Middle frontal gyrus (tissue), 1 donor: ENCODE measurements at regions not wholly inside any gene's neighbourhood (a gene's known extent, or its start where the extent isn't known, plus 50 kb on each side); places are given as distances from the start of the nearest gene placed in this dataset.

Experiments
- DNase-seq: peaks from one replicate; pipeline ENCODE4 v3.0.0-alpha.2; 2015; ENCODE audit warnings: low spot score; ENCODE audit errors: extremely low spot score

DNA sequence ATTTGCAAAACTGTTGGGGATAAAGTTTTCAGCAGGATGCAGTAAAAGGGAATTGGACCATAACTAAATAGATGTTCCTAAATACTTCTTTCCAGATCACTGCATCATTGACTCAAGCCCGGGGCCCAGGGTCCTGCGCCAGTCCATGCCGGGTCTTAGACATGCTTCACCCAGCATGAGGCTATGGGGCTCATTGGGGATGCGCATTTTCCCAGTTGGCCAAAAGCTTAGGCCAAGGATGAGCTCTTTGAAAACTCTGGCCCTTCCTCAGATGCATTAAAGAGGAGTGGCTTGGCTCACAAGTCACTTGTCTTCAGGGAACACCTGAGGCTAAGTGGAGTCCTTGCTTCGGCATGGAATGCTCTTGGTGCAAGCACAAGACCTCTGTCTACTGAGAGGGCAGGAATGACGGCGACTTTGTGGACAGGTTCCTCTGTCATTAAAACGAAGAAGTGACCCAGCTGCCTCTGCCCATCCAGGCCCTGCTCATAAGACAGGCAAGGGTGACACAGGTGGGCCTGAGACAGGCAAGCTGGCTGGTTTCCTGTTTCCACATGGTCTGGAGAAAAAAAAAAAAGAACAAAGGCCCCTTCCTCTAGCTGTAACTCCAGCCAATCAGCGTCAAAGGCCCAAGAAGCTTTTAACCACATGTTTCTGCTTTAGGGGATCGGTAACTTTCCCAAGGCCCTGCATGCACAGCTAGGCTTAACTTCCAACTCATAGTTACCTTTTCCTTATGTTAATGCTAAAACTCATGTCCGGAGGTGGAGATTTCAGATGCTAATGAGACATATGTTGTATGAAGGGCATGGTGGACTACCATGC, 81.4 kb upstream of the CDH4 start:
- DNase-seq, result no peak

DNA sequence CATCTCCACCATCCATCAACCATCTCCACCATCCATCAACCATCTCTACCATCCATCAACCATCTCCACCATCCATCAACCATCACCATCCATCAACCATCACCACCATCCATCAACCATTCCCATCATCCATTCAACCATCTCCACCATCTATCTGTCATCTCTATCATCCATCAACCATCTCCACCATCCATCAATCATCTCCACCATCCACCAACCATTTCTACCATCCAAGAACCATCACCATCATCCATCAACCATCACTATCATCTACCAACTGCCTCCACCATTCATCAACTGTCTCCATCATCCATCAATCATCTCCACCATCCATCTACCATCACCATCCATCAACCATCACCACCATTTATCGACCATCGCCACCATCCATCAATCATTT, 78.8 kb upstream of the CDH4 start:
- no peak for DNase-seq

DNA sequence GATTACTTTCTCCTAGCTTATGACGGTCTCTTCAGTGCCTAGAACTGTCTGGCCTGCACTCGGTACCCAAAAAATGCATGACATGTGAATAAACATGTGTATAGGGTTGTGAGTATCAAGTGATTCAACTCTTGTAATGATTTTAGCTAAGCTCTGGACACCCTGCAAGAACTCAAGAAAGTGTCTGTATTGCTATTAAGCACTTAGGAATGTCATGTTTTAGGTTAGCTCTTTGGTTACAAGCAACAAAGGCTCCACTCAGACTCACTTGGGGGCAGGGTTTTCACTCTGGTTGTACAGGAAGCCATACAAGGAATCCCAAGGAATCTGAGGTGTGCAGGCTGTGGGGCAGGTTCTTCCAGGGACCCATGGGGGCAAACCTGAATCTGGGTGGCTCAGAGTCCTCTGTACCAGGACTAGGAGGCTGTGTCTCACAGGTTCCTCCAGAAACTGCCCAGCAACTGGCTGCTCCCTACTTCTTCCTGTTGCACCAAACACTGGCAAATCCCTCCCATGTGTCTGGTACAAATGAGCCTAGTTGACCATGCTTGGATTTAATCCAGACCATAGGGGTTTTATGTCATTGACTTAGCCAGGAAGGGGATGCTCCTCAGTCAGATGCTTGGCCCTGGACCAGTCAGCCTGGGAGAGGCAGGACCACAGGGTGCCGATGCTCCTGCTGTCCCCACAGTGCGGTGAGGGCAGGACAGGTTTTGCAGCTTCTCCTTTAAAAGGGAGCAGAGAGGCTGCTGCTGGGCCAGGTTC, 77.9 kb upstream of the CDH4 start:
- no peak for DNase-seq

DNA sequence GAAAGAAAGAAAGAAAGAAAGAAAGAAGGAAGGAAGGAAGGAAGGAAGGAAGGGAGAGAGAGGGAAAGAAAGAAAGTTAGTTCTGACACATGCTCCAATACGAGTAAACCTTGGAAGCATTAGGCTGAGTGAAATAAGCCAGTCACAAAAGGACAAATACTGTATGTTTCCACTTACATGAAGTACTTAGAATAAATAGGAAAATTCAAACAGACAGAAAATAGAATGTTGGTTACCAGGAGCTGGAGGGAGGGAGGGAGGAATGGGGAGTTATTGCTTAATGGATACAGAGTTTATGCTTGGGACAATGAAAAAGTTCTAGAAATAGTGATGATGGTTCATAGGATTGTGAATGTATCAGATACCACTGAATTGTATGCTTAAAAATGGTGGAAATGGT, 75.2 kb upstream of the CDH4 start:
- no peak for DNase-seq

DNA sequence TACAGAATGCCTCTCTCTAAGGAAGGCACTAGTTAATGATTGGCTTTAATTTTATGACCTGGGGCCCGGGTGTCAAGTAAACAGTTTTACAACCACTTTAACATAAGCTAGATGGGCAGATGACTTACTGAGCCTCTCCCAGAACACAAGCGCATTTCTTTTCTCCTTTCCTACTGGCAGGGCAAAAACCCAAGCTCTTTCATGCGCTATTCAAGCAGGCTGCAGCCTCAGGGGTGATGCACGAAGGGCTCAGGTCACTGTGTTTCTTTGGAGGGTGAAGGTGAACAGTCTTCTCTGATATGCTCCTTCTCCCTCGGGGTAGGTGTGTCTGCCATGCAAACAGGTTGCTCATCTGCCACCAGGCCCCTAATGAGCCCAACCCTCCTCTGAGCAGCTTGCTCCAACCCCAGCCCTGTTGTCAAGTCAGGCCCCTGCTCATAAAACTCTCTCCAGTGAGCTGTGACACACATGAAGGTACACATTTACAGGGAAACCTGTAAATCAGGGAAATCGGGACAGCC, 73.5 kb upstream of the CDH4 start:
- no peak for DNase-seq

DNA sequence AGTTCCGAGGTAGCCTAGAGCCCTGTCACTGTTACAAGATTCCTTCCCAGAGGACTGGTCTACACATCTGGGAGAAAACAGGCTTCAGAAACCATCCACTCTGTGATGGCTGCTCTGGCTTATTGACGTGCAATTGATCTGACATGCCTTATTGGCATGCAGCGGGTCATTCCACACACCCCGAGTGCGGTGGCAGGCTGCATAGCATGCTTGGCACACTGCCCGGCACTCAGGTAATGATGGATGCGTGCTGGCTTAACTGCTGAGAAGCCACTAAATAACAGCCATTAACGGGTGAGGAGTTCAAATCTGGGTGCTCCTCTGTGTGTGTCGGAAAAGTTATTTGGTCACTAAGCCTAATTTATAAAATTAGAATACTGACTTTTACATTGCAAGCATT, 67.9 kb upstream of the CDH4 start:
- no peak for DNase-seq

DNA sequence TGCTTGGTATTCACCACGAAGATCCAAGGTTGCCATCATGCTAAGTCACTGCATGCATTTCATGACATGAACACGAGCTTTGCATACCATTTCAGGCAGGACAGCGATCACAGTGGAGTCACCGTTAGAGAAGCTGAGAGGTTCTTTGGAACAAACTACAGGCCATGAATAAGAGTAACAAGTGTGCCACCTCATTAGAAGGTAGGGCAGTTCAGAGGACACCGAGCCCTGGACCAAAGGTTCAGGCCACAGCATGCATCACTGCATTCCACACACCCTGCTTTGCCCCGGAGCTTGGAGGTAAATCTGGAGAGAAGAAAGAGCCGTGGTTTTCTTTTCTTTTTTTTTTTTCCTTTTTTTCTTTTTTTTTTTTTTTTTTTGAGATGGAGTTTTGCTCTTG, 66.9 kb upstream of the CDH4 start:
- no peak for DNase-seq

DNA sequence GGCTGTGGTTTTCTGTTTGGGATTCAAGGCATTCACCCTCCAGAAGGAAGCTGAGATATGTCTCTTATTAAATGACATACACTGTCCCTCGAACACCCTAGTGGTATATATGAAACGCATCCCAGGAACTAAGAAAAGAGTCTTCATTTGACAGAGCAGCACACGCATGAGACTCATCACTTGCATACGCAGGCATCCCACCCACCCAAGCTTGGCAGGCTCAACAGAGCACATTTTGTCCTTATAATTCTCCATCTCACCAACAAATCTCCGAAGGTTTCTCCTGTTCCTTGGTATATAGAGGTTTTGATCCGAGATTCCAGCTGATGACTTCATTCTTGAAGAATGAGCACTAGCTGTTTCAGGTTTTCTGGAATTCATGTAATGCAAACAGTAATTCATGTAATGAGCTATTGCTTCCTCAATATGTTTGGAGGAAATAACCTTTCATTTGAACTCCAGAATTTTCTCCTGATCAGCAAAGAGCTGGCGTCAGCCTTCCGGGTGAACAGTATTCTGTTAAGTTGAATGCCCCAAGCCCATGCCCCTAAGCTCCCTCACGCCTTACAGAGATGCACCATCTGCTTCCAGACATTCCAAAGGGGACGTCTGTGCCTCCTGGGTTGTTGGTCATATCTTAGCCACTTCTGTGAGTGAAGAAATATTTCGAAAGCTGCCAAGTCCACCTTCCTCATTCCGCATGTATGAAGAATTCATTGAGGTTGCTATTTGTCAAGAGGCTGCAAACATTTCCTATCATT, 66.0 kb upstream of the CDH4 start:
- no peak for DNase-seq

DNA sequence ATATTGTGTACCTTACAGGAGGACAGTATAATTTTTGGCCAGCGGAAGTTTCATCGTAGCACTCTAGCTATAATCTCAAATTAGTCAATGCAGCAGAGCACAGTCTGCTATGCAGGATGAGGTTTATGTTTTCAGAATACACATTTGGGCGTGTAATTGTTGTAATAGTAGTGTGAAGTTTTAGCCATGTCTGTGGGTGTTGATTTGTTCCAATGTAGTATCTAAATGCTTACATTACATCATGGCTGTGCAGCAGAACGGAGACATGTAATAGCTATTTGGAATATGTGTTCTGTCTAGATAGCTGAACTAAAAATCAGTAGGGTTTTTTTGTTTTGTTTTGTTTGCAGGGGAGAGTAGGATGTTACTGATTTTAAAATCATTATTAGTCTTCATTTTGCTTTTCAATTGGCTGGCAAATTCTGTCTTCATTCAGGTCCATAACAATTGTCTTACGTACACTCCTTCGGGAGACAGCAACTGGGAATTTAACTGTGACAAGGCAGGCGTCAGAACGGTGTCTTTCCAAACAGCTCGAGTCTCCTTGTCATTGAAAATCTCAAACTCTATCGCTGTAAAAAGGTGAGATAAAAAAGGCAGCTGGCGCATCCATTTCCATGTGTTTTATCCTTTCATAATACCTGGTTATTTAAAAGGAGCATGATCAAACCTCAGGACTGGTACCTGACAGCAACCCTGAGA, 65.1 kb upstream of the CDH4 start:
- DNase-seq, result no peak

DNA sequence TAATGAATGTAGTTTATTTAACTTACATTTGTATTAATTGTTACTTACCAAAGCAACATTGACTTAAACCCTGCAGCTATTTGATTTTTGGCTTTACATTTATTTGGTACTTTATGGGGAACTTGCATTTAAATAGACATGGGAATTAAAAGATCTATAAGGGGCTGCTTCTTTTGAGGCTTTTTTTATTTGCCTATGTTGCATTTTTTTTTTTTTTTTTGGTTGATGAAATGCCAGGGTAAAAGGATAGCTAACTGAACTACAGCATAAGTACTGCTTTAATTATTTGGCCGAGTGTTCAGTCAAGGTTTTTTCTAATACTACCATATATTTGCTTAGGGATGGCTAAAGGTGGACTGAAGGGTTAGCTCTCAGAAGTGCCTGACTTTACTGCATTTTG, 62.5 kb upstream of the CDH4 start:
- DNase-seq, result no peak

DNA sequence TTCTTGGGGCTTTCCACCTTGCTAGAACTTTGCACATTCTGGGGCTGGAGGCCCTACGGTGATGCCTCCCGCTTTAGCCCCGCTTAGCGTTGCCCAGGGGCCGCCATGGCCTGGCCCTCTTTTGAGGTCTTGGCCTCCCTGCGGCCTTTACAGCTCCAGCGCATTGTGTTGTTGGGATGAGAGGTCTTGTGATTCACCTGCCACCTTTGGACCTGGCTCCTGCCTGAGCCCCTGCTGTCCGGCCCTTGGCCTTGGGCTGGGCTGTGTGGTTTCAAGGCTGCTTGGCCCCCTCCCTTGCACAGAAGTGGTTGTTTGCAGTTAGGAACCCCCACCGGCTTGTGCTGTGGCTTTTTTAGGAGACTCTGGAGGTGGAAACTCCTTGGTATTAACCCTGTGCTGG, 61.0 kb upstream of the CDH4 start:
- no peak for DNase-seq

DNA sequence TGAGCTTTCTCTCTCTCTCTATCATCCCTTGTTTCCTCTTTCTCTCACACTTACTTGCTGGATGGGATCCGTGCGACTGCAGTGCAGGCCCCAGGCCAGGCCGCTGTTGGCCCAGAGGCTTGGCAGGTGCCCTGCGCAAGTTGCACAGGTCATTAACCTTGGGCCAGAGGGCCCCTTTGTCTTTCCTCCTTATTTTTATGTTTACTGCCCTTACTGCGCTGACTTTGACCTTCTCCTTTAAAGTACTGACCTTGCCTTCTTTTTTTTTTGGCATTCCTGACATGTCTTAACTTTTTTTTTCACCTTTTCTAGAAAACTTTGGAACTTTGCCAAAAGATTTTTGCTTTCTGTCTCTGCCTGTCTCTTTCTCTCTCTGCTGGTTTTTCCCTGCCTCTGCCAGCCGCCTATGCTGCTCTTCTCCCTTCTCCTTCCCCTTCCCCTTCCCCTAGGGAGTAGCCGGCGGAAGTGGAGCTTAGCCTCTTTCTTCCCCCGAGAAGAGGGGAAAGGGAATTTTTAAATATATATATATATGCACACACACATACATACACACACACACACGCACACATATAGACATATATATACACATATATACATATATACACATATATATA, 59.6 kb upstream of the CDH4 start:
- no peak for DNase-seq

DNA sequence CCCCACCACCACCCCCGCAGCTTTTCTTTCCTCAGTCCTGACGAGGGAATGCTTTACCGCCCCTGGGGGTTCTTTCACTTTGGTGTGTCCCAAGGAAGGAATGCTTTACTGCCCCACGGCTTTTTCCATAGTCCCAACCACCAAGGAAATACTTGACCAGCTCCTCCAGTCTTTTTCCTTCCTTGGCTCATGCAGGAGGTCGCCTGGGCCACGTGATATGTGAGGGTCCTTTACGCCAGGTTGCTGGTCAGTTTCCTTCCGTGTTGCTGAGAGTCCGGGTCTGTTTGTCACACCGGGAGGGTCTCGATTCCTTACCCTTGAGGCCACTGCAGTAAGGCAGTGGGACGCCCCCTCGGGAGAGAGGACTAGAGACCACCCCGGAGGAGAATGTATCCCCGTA, 58.9 kb upstream of the CDH4 start:
- no peak for DNase-seq
